Fibroblast of skin of left biceps (primary cell): ENCODE measurements at regions not wholly inside any gene's neighbourhood (a gene's known extent, or its start where the extent isn't known, plus 50 kb on each side); places are given as distances from the start of the nearest gene placed in this dataset.

Experiments
- DNase-seq, 2 experiments: peaks; one replicate each; pipeline ENCODE4 v3.0.0-alpha.2; 2013; ENCODE audit warnings: low read depth in 2 of 2

GRCh38 chr9:32253731-32254130, 130.7 kb upstream of the ACO1 start:
- DNase-seq = no peak

GRCh38 chr9:32255026-32255425, 129.4 kb upstream of the ACO1 start:
- no peak for DNase-seq

DNA sequence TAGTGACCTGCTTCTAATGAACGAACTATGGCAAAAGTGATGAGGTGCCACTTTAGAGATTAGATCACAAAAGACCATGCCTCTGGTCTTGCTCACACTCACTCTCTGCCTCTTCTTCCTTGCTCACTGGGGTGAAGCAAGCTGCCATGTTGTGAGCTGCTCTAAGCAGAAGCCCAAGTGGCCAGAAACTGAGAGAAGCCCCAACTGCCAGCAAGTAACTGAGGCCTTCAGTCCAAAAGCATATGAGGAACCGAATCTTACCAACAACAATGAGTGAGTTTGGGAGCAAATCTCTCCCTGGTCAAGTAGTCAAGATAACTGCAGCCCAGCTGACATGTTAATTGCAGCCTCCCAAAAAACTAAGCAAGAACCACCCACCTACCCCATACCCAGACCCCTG, 126.0 kb upstream of the ACO1 start:
- DNase-seq = no peak

DNA sequence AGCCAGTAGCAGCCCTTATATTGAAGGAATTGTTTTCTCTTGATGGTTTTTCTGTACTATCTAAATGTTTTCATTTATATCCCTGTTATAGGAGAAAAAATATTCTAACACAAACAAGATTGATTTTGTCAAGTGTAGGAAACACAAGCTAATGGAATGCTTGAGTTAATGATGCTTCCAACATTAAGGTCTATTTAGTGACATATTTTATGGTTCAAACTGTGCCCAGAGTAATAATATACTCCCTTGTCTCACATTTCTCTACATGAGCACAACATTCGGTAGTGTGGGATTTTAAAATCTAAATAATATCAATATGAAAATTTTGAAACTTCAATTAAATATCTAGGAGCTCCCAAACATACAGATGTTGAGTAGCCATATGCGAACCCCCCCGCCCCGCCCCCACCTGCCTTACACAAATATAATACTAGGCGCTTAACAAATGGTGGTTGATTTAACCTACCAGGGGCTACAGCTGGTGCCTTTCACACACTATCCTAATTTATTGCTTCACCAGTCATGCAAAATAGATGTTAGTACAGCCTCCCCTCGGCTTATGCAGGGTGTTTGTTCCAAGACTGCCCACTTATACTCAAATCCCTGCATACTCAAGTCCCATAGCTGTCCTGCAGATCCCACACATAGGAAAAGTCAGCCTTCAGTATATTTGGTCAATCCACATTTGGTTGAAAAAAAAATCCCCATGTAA, 124.1 kb upstream of the ACO1 start:
- DNase-seq = no peak

GRCh38 chr9:32264170-32264864, 120.1 kb upstream of the ACO1 start:
- no peak for DNase-seq

- DNase-seq = no peak
Observed at GRCh38 chr9:32265037-32265436, 119.4 kb upstream of the ACO1 start.

DNA sequence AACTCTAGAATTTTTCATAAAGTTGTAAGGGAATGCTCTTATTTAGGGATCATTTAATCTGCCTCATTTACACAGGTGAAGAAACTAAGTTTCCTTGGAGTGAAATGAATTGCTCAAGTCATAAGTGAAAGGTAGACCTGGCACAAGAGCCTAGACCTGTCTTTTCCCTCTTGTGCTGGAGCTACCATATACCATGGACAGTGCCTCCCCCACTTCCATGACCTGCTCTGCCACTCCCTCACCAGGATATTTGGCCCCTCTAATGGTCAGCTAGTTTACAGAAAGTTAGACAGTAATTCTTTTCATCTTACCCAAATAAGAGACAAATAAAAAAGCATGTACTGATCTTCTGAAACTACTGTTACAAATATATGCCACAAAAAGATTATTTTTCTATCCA, 105.5 kb upstream of the ACO1 start:
- no peak for DNase-seq

- no peak for DNase-seq
Observed at GRCh38 chr9:32289756-32290155, 94.7 kb upstream of the ACO1 start.

DNA sequence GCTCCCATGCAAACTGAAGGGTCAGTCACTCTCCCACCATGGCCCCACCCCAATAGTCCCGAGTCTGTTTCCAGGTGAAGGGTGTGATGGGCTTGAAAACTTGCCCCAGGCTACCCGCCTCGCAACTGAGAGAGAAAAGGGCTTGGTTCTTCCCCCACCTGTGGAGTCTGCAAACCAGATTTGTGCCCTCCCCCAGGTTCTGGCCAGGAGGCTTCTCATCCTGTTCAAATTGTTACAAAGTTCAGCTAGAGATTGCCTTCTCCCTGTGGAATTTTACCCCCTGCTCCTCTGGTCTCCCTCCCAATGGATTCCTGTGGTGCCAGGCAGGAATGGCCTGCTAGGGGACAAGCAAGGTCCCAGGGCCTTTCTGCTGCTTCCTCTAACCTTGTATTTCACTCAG, 93.1 kb upstream of the ACO1 start:
- DNase-seq = no peak

GRCh38 chr9:32292611-32293010, 91.8 kb upstream of the ACO1 start:
- no peak for DNase-seq

- no peak for DNase-seq
Observed at GRCh38 chr9:32293091-32293490, 91.4 kb upstream of the ACO1 start.

DNA sequence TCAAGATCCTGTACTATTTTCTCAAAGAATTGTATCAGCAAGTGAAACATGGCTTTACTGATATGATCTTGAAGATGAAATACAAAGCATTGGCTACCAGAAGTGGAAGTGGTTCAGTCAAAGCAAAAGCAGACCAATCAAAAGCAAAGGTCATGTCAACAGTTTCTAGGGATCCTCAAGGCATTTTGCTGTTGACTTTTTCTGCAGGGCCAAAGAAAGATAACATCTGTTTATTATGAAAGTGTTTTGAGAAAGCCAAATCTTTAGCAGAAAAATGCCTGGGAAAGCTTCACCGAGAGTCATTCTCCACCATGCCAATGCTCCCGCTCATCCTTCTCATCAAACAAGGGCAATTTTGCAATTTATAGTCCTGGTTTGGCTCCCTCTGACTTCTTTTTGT, 90.3 kb upstream of the ACO1 start:
- no peak for DNase-seq

DNA sequence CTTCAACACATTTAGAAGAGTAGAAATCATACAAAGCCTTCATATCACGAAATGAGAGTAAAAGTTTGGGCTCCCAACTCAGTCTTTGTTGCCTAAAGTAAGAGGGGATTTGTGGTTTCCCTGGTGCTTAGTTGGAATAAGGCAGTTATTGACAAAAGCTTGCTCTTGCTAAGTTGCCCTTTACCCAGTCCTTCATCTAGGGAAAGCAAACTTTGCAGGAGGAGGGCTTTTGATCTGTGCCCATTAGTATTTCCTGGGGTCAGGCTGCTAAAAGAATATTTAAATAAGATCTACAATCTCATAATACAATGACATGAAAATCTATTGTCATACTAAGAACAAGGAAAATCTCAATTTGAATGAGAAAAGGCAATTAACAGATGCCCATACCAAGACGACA, 84.1 kb upstream of the ACO1 start:
- no peak for DNase-seq

DNA sequence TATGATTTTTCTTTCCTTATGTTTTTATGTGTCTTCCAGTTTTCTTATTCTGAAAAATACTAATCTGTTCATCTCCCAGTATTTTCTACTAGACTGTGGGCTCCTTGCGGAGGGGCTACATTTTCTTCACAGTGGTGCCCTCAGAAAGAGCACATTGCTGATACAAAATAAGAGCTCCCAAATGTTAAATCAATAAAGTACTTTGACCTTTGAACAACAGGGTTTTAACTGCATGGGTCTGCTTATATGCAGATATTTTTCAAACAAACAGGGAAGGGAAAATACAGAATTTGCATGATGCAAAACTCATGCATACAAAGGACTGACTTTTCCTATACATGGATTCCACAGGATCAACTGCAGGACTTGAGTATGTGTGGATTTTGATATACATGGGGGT, 79.9 kb upstream of the ACO1 start:
- DNase-seq = no peak

GRCh38 chr9:32306006-32306405, 78.4 kb upstream of the ACO1 start:
- no peak for DNase-seq

DNA sequence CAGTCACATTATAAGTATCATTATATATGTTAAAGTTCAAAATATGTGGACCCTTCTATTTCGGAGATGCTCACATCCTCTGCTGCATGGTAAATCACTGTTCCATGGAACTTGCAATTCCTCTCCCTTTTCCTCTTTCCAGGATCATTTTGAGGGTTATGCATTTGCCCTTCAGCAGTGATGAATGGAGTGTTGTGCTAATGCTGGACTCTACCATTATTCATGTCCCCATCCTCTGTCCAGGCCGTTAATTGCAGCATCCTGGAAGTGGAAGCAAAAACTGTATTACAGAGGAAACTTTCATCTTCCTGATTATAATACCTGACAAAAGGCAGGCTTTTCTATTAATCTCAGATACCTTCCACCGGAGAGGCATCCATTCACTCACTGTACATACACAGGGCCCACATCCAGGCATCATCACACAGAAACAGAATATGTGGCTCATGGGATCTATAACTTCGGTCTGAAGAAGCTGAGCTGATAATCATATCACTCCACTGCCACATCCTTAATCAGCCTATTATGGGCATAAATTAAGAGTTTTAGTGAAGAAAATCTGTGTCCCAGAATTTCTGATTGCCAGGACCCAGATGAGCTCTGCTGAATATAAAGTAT, 65.0 kb upstream of the ACO1 start:
- DNase-seq = no peak

- DNase-seq = no peak
Observed at GRCh38 chr9:32322622-32323021, 61.8 kb upstream of the ACO1 start.

GRCh38 chr9:32326146-32326545, 58.3 kb upstream of the ACO1 start:
- no peak for DNase-seq

GRCh38 chr9:32331240-32331639, 53.2 kb upstream of the ACO1 start:
- no peak for DNase-seq

GRCh38 chr9:32334112-32334511, 50.3 kb upstream of the ACO1 start:
- DNase-seq = no peak
